ENCODE measurements at regions not wholly inside any gene's neighbourhood (a gene's known extent, or its start where the extent isn't known, plus 50 kb on each side); places are given as distances from the start of the nearest gene placed in this dataset.

- TF ChIP-seq ESRRA (CRISPR knock-in tag; IDR thresholded peaks at IDR 0.05; ENCODE audit: borderline replicate concordance): no peak
- TF ChIP-seq ZNF138 (CRISPR knock-in tag; conservative IDR thresholded peaks at IDR 0.05): no peak
- no peak for TF ChIP-seq RELA (CRISPR knock-in tag; IDR thresholded peaks at IDR 0.05; ENCODE audit: borderline replicate concordance)
- no peak for TF ChIP-seq ZNF512 (CRISPR knock-in tag; IDR thresholded peaks at IDR 0.05; ENCODE audit: borderline replicate concordance)
- no peak for TF ChIP-seq USF1 (CRISPR knock-in tag; IDR thresholded peaks at IDR 0.05)
- TF ChIP-seq MAX (CRISPR knock-in tag; IDR thresholded peaks at IDR 0.05): no peak
- TF ChIP-seq ZNF121 (CRISPR knock-in tag; IDR thresholded peaks at IDR 0.05): no peak
These were observed 179.4 kb downstream of the OGFRL1 start for GRCh38 chr6:71468038-71468437.
